WTC11 (cell line): ENCODE measurements at regions not wholly inside any gene's neighbourhood (a gene's known extent, or its start where the extent isn't known, plus 50 kb on each side); places are given as distances from the start of the nearest gene placed in this dataset.

Source experiments
- ATAC-seq: fragments of 200-7000 bp; cut with Tn5 transposase; 2 replicates; pipeline ENCODE4 v1.10.0; 2021; ENCODE audit warnings: mild to moderate bottlenecking, moderate library complexity
- CTCF ChIA-PET: fragments of 300-600 bp; sonication (Branson Sonifier 250); formaldehyde crosslinking; loops from one replicate; lab custom pipeline; 2021; ENCODE audit warnings: antibody characterized with exemption; lab: Charles Lee
- POLR2A ChIA-PET: fragments of 350-600 bp; sonication (Branson Sonifier 250); formaldehyde crosslinking; loops from one replicate; lab custom pipeline; 2021; ENCODE audit warnings: antibody characterized with exemption; lab: Charles Lee
- DNase-seq: peaks from one replicate; pipeline ENCODE4 v3.0.0; 2021; ENCODE audit warnings: low spot score
- H3K27ac Mint-ChIP-seq: 2 replicates; pipeline ENCODE4 v1.8.0; 2021; ENCODE audit warnings: mixed read lengths
- H3K27me3 Mint-ChIP-seq: 2 replicates; pipeline ENCODE4 v1.8.0; 2021; ENCODE audit warnings: low read depth, mild to moderate bottlenecking, moderate library complexity, mixed read lengths
- H3K36me3 Mint-ChIP-seq: 2 replicates; pipeline ENCODE4 v1.8.0; 2021; ENCODE audit warnings: mixed read lengths
- H3K4me1 Mint-ChIP-seq: 2 replicates; pipeline ENCODE4 v1.8.0; 2022; ENCODE audit warnings: mixed read lengths
- H3K4me3 Mint-ChIP-seq: 2 replicates; pipeline ENCODE4 v1.8.0; 2021; ENCODE audit warnings: mild to moderate bottlenecking, moderate library complexity, mixed read lengths
- H3K9me3 Mint-ChIP-seq: 2 replicates; pipeline ENCODE4 v1.8.0; 2021; ENCODE audit warnings: mixed read lengths
- ATF3 ChIP-seq: sonication (generic); formaldehyde crosslinking; conservative IDR thresholded peaks from 2 replicates; pipeline ENCODE4 v1.8.1; 2022; ENCODE audit warnings: mild to moderate bottlenecking, missing genetic modification reagents
- CBFB ChIP-seq: sonication (generic); formaldehyde crosslinking; IDR thresholded peaks from 2 replicates; pipeline ENCODE4 v1.8.1; 2022; ENCODE audit warnings: mild to moderate bottlenecking, low read depth, missing genetic modification reagents
- CREB1 ChIP-seq: sonication (generic); formaldehyde crosslinking; IDR thresholded peaks from 2 replicates; pipeline ENCODE4 v1.8.0; 2023; ENCODE audit warnings: mild to moderate bottlenecking, missing genetic modification reagents
- CREM ChIP-seq: sonication (generic); formaldehyde crosslinking; IDR thresholded peaks from 2 replicates; pipeline ENCODE4 v1.8.1; 2022; ENCODE audit warnings: mild to moderate bottlenecking, missing genetic modification reagents, moderate library complexity
- FOXJ3 ChIP-seq: sonication (generic); formaldehyde crosslinking; IDR thresholded peaks from 2 replicates; pipeline ENCODE4 v1.9.0; 2021; ENCODE audit warnings: missing genetic modification reagents, mild to moderate bottlenecking, borderline replicate concordance
- GTF2I ChIP-seq: fragments of 250-450 bp; sonication (Bioruptor Pico); conservative IDR thresholded peaks from 2 replicates; pipeline ENCODE4 v1.4.0; 2021; ENCODE audit warnings: mild to moderate bottlenecking
- JUN ChIP-seq: sonication (generic); formaldehyde crosslinking; IDR thresholded peaks from 2 replicates; pipeline ENCODE4 v1.8.0; 2023; ENCODE audit warnings: mild to moderate bottlenecking, missing genetic modification reagents
- KAT7 ChIP-seq: sonication (generic); formaldehyde crosslinking; IDR thresholded peaks from 2 replicates; pipeline ENCODE4 v1.8.1; 2023; ENCODE audit warnings: missing genetic modification reagents, mild to moderate bottlenecking, borderline replicate concordance
- RORB ChIP-seq: fragments of 250-450 bp; sonication (Bioruptor Pico); IDR thresholded peaks from 2 replicates; pipeline ENCODE4 v1.9.0; 2021; ENCODE audit warnings: mild to moderate bottlenecking
- USF2 ChIP-seq: sonication (generic); formaldehyde crosslinking; IDR thresholded peaks from 2 replicates; pipeline ENCODE4 v1.8.1; 2023; ENCODE audit warnings: mild to moderate bottlenecking, missing genetic modification reagents, moderate library complexity
- ZBTB43 ChIP-seq: sonication (generic); formaldehyde crosslinking; IDR thresholded peaks from 2 replicates; pipeline ENCODE4 v1.8.1; 2023; ENCODE audit warnings: mild to moderate bottlenecking, missing genetic modification reagents
- ZNF263 ChIP-seq: sonication (generic); formaldehyde crosslinking; IDR thresholded peaks from 2 replicates; pipeline ENCODE4 v1.8.1; 2022; ENCODE audit warnings: low read depth, mild to moderate bottlenecking, moderate library complexity, missing genetic modification reagents
- ZNF396 ChIP-seq: fragments of 250-450 bp; sonication (Bioruptor Pico); IDR thresholded peaks from 2 replicates; pipeline ENCODE4 v1.8.0; 2021; ENCODE audit warnings: mild to moderate bottlenecking, moderate library complexity, borderline replicate concordance
- TF ChIP-seq, protein P1 (sequence below): sonication (generic); formaldehyde crosslinking; IDR thresholded peaks from 2 replicates; pipeline ENCODE4 v1.8.0; 2022; ENCODE audit warnings: mild to moderate bottlenecking, missing genetic modification reagents
- TF ChIP-seq, protein P2 (sequence below): sonication (generic); formaldehyde crosslinking; IDR thresholded peaks from 2 replicates; pipeline ENCODE4 v1.8.1; 2022; ENCODE audit warnings: mild to moderate bottlenecking, moderate library complexity, missing genetic modification reagents
- TF ChIP-seq, protein P3 (sequence below): fragments of 250-450 bp; sonication (Bioruptor Pico); IDR thresholded peaks from 2 replicates; pipeline ENCODE4 v1.8.0; 2021; ENCODE audit warnings: mild to moderate bottlenecking

DNA sequence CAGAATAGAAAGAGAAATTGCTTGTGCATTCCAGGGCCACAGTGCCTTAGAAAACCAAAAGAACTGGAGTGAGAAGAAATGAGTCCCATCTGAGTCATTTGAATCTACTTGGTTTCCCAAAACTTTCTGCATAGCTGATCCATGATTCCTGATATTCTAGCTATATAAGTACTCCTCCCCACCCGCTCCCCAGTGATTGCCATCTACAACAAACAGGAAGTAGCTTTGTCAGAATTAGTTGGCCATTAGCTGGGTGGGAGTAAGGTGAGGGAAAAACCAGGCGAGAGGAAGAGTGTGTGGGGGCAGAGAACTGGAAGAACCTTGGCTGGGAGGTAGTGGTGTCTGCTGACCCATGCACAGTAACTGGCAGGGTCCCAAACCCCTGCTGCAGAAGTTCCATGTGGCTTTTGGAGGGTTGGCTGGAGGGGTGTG is 122.1 kb downstream of the ACAA2 start:
- DNase-seq = no peak
- no peak for ATAC-seq
- no peaks in the 10 kb centered on the region; the same call in 1 of the 2 replicates for H3K27me3 Mint-ChIP-seq
- no peaks in the 10 kb centered on the region for H3K36me3 Mint-ChIP-seq
- ChIA-PET CTCF (no interaction called here), POLR2A (no interaction called here)
- no peak for TF ChIP-seq ZNF396 (CRISPR knock-in tag)
- no peak for TF ChIP-seq CREB1 (CRISPR knock-in tag)
- no peak for TF ChIP-seq CBFB (CRISPR knock-in tag)
- TF ChIP-seq FOXJ3 (CRISPR knock-in tag) = no peak
- TF ChIP-seq KAT7 (CRISPR knock-in tag) = no peak
- TF ChIP-seq RORB (CRISPR knock-in tag) = no peak
- TF ChIP-seq, protein P1, sequence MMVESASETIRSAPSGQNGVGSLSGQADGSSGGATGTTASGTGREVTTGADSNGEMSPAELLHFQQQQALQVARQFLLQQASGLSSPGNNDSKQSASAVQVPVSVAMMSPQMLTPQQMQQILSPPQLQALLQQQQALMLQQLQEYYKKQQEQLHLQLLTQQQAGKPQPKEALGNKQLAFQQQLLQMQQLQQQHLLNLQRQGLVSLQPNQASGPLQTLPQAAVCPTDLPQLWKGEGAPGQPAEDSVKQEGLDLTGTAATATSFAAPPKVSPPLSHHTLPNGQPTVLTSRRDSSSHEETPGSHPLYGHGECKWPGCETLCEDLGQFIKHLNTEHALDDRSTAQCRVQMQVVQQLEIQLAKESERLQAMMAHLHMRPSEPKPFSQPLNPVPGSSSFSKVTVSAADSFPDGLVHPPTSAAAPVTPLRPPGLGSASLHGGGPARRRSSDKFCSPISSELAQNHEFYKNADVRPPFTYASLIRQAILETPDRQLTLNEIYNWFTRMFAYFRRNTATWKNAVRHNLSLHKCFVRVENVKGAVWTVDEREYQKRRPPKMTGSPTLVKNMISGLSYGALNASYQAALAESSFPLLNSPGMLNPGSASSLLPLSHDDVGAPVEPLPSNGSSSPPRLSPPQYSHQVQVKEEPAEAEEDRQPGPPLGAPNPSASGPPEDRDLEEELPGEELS = no peak
- no peak for TF ChIP-seq JUN (CRISPR knock-in tag)
- TF ChIP-seq, protein P2, sequence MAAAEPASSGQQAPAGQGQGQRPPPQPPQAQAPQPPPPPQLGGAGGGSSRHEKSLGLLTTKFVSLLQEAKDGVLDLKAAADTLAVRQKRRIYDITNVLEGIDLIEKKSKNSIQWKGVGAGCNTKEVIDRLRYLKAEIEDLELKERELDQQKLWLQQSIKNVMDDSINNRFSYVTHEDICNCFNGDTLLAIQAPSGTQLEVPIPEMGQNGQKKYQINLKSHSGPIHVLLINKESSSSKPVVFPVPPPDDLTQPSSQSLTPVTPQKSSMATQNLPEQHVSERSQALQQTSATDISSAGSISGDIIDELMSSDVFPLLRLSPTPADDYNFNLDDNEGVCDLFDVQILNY = no peak
- no peak for TF ChIP-seq ATF3 (CRISPR knock-in tag)
- no peak for TF ChIP-seq ZBTB43 (CRISPR knock-in tag)
- TF ChIP-seq, protein P3, sequence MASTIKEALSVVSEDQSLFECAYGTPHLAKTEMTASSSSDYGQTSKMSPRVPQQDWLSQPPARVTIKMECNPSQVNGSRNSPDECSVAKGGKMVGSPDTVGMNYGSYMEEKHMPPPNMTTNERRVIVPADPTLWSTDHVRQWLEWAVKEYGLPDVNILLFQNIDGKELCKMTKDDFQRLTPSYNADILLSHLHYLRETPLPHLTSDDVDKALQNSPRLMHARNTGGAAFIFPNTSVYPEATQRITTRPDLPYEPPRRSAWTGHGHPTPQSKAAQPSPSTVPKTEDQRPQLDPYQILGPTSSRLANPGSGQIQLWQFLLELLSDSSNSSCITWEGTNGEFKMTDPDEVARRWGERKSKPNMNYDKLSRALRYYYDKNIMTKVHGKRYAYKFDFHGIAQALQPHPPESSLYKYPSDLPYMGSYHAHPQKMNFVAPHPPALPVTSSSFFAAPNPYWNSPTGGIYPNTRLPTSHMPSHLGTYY (CRISPR knock-in tag) = no peak
- no peak overlapping the region for H3K27ac Mint-ChIP-seq
- no peak overlapping the region for H3K4me3 Mint-ChIP-seq
- no peaks in the 10 kb centered on the region for H3K4me1 Mint-ChIP-seq
- H3K9me3 Mint-ChIP-seq = no peaks in the 10 kb centered on the region

DNA sequence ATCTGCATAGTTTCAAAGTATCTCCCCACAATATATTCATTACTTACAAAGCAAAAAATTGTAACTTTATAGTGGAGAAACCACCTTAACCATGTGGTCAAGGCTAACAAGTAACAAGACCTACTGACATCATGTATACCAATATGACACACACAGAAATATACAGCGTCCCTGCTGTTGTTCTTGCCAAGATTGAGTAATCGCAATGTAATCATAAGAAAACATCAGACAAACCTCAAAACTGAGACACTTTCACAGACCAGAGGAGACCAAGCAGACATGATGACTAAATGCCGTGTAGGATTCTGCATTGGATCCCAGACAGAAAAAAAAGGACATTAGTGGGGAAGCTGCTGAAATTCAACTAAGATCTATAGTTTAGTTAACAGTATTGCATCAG is 123.0 kb downstream of the ACAA2 start:
- Mint-ChIP-seq H3K4me1 (no peaks in the 10 kb centered on the region), H3K36me3 (no peaks in the 10 kb centered on the region), H3K27me3 (no peaks in the 10 kb centered on the region; the same call in 1 of the 2 replicates), H3K4me3 (no peak overlapping the region), H3K9me3 (no peaks in the 10 kb centered on the region), H3K27ac (no peak overlapping the region)
- no peak for TF ChIP-seq USF2 (CRISPR knock-in tag)
- no peak for TF ChIP-seq ZNF263 (CRISPR knock-in tag)
- no peak for TF ChIP-seq FOXJ3 (CRISPR knock-in tag)
- no peak for TF ChIP-seq CREM (CRISPR knock-in tag)
- no peak for TF ChIP-seq GTF2I (CRISPR knock-in tag)
- ChIA-PET POLR2A (no interaction called here), CTCF (no interaction called here)
- ATAC-seq (no peak), DNase-seq (no peak)
